ENCODE measurements at regions not wholly inside any gene's neighbourhood (a gene's known extent, or its start where the extent isn't known, plus 50 kb on each side); places are given as distances from the start of the nearest gene placed in this dataset.

DNA sequence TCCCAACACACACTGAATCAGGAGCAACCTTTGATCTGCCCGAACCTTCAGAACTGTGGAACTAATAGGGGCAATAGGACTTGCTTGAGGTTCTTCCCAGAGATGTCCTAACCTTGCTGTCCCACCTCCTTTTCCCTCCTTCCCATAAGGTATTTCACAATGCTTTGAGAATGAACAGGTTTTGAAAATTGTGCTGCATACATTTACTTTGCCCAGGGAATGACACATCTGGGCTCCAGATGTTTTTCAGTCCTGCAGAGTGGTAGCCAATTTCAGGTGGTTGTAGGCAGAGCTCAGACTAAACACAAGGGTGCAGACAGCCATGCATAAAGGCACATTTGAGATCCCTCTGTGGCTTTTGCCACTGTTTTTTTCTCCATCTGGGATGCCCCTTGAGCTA lies 206.7 kb upstream of the PWP1 start:
- no peak for DNase-seq

DNA sequence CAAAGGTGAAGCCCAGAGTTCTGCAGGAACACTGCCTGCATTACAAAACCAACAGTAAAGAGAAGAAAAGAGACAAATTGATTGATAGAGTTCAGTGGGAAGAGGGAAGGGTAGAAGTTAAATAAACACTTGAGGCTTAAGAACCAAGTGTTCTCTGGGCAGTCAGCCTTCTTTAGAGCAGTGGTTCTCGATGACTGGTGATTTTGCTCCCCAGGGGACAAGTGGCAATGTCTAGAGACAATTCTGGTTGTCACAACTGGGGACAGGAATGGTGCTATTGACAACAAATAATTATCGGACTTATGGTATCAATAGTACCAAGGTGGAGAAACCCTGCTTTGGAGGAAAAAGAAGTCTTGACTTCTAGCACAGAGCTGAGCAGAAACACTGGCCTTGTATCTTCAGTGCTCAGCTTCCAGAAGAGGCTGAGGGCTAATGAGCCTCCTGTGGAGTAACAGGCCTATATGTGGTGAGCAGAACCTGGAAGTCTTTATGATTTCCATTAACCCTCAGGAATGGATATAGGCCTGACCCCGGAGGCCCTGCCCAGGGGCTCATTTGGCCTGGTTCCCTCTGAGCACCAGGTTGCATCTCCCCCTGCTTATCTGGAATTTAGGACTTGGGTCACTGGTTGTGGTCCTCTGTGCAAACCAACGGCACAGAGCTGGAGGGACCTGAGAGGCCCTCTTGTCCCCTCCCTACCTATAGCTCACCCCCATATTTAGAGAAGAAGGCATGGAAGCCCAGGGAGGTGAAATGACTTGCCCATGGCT lies 204.6 kb upstream of the PWP1 start:
- no peak for DNase-seq

DNA sequence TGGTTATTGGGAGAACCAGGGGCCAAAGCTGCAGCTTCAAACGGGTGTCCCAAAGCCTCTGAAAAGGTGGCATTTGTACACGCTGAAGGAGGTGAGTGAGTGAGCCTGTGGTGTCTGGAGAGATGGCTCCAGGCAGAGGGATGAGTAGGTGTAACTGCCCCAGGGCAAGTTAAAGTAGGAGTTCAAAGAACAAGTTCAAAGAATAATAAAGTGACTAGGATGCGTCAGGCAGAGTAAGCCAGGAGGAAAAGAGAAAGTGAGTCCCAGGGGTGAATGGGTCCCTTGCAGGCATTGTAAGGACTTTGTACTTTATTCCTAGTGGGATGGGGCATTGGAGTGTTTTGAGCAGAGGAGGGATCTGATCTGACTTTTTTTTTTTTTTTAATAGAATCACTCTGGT lies 201.4 kb upstream of the PWP1 start:
- DNase-seq: no peak

DNA sequence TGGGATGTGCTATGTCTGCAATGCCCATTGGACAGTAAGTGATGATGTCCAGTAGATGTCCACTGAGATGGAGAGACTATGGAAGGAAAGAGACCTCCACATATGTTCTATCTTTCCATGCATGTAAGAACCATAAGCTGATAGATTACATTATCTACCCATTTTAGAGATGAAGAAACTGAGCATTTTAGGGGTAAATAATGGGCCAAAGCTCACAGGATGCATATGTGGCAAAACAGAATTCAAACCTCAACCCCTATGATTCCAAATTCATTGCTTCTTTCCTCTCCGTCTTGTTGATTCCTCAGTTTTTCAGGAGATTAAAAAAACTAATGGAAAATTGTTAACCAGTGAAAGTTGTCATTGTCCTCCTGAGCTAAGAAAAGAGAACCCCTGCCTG lies 200.7 kb upstream of the PWP1 start:
- no peak for DNase-seq

DNA sequence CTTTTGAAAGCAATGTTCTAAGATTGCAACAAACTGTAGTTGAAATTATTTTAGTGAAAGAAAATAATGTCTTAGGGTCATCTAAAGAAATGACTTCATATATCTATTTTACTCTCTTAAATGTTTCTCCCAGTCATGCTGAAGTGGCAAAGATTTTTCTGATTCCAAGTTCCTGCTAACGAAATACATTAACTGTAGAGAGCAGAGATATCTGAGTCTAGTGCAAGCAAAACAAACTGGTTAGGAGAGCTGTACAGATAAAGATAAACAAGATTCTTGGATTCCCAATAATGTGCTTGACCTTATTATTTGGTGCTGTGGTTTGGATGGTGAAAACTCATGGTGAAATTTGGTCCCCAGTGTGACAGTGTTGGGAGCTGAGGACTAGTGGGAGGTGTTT lies 199.9 kb upstream of the PWP1 start:
- no peak for DNase-seq

DNA sequence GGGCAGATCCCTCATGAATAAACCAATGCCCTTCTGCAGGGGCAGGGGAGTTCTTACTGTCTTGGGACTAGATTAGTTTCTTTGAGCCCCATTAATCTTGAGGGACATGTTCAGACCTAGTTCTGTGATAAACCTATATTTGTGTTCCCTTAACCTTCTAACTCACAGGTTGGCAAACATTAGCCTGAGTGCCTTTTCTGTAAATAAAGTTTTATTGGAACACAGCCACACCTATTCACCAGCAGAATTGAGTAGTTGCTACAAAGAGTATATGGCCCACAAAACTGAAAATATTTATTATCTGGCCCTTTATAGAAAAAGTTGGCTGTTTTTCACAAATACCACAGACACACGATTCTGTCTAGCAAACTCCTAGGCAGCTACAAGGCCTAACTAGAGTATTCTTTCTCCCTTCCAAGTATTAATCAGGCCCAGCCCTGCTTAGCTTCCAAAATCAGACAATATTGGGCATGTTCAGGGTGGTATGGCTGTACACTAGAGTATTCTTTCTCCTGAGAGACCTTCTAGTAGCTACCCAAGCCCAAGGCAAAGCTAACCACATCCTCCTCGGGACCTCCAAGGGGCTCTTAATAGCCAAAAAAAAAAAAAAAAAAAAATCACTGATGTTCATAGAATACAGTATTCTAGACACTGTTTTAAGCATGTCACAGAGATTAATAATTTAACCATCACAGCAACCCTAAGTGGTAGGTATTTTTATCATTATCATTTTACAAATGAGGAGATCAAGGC lies 199.3 kb upstream of the PWP1 start:
- DNase-seq: no peak

DNA sequence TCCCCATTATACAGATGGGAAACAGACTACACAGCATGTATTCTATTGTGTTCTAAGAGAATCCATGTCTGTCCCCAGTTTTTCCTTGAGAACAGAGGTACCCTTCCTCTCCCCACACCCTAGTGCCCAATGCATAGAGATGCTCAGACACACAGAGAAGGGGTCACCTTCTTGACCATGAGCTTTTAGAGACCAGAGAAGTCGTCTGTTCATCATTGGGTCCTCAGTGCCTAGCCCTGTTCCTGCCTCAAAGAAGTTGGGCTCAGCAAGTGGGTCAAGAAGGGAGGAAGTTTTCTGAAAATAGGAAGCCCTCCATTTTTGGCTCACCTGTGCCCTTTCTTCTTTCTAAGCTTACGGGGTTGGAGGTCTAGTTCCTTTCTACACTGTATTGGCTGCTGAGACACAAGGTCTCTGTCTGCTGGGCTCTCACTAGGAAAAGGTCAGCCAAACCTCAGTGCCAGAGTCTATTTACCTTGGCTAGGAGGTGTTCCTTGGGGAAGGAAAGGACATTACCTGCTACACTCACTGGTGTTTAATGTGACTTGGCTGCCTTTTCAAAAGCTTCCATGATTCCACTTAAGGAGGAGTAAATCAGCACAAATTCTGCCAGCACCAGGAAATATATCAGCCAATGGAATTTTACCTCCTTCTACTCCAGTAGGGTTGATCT lies 198.5 kb upstream of the PWP1 start:
- no peak for DNase-seq

DNA sequence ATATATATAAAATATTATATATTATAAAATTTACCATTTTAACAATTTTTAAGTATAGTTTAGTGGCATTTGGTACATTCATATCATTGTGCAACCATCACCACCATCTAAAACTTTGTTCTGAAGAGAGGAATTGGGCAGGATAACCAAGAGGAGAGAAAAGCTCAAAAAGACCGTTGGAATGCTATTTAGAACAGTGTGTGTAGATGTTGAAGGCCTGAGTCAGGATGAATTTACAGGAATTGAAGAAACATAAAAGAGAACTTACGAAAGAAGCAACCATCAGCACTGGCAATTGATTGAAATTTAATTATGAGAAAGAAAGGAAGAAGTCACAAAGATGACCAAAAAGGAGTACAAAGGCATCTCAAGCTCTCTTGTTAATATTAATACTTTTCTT lies 196.9 kb upstream of the PWP1 start:
- DNase-seq: no peak

DNA sequence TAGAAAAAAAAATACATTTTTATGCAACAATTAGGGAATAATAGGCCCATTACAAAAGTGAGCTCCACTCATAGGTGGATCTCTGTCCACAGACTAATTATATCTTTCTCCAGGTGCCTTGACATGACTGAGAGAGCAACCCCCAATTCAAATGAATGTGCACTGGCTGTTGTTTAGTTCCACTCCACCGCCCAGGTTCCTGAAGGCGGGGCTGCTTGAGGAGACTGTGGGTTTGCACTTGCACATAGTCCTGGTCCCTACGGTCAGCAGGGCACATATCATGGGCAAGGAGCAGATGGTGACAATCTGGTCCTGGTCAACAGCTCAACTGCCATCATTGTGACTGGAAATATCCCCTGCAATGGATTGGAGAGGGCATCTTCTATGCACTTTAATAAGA lies 195.6 kb upstream of the PWP1 start:
- DNase-seq: no peak

DNA sequence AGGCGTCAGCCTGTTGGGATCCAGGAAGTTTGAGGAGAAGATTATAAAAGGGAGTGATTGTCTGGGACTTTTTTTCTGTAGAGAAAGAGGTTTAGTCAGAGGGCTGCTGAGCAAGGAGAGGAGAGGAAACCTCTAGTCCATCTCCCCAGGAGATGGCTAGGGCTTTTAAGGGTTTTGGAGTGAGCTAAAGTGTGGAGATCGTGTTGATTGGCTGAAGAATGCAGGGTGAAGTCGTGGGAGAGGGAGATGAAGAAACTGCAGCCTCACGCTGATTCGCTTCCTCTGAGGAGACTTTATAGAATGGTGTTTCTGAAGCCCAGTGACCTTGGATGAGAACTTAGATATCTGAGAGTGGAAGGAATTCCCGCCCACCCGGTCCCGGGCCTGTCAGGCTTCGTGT lies 193.7 kb upstream of the PWP1 start:
- DNase-seq: no peak

DNA sequence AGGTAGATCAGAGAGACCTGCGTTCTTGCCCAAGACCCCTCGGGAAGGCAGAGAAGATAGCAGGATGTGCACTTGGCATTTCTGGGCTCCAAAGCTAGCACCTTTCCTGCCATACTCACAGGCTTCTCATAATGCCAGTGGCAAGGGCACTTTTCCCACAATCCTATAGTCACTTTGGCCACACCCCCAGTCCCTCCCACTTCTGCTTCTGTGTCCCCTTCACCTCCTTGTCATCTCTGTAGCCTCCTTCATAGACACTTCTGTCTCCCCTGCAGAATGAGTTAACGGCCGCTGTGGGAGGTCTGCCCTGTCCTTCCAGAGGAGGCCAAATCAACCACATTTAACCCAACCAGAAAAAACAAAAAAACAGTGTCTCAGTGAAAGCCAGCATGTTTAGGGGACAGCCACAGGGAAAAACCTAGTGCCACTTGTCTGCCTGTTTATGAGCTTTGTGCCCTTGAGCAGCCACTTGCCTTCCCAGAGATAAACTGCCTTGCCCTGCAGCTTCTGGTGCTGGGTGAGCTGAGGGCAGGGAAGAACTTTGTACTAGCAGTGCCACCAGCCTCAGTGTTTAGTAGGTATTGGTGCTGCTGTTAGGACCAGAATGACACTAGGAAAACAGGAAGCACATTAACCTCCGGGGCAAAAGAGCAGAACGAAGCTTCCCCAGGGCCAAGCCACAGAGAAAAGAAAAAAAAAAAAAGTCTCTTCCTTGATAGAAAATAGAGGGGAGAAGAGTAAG lies 193.0 kb upstream of the PWP1 start:
- DNase-seq: no peak

DNA sequence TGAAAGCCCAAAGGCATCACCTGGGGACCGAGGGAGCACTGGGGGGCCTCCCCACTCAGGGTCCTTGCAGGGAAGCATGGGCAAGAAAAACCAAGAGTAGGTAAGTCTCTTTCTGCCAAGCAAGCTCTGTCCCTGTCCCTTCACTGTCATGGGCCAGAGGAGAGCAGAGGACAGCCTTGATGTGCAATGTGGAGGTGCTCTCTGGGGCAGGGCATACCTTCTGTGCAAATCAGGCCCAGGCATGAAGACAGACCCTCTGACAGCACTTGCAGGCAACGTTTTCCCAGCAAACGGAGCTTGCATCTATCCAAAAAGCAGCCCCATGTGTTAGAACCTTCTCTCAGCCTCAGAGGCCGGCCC lies 192.5 kb upstream of the PWP1 start:
- no peak for DNase-seq

DNA sequence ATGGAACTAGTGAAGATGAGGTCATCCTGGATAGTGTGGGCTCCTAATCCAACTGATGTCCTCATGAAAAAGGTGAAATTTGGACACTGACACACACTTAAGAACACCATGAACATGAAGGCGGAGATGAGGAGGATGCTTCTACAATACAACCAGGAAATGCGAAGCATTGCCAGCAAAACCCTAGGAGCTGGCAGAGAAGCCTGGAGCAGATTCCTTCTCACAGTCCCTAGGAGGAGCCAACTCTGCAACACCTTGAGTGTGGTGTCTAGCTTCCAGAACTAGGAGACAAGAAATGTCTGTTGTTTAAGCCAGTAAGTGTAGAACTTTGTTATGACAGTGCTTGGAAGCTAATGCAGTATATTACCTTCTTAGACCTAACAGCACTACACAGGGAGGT lies 191.9 kb upstream of the PWP1 start:
- no peak for DNase-seq

DNA sequence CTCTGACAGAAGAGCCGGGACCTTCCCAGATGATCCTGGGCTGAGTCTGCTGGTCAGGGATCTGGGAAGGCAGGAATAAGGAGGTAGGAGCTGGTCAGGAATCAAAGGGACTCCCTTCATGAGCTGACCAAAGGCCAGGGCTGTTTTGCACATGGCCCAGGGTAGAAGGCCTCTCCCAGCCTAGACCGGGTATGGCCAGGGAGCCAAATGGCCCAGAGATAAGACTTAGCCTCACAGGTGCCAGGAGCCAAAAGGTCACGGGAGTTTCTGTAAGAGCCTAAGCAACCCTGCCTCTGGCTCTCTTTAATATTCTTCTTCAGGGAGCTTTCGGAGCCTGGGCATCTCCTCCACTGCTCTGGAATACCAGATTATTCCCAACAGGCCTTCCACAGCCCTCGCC lies 191.3 kb upstream of the PWP1 start:
- DNase-seq: no peak

DNA sequence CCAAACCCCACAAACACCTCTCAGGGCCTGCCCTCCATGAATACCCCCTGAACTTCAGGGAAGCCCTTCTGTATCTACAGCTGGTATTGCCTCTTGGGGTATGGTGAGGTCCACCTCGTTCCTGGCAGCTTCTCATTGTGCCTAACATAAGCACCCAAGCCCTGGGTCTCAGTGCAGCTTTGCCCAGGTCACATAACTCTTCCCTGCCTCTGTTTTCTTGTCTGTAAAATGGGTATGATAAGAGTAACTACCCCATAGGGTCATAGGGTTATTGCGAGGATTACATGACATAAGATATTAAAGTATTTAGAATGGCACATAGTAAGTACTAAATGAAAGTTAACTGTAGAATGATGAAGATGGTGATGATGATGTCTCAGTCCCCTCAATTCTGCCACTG lies 190.0 kb upstream of the PWP1 start:
- no peak for DNase-seq

DNA sequence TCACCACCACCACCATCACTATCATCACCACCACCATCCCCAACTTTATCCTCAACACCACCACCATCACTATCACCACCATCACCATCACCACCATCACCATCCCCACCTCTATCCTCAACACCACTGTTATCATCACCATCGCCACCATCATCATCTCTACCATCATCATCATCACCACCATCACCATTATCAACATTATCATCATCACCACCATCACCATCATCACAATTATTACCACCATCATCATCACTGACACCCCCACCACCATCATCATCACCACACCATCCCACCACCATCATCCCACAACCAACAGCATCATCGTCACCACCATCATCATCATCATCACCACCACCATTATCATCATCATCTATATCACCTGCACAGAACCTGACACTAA lies 188.4 kb upstream of the PWP1 start:
- DNase-seq: no peak

DNA sequence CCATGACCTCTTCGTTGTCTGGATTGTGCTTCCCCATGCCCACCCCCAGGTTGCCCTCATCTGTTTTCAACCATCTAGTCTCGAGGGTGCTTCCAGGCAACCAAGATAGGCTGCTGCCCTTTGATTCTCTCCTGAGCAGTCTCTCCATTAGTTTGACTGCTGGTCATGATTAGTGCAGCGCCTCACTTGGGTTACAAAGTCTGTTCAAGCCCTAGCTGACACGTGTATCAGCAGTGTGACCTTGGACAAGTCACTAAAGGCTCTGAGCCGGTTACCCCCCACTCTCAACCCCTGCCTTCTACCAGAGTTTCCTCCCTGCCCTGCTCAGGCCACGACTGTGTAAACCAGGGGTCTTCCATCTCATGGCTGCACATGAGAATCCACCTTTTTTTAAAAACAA lies 185.3 kb upstream of the PWP1 start:
- no peak for DNase-seq

DNA sequence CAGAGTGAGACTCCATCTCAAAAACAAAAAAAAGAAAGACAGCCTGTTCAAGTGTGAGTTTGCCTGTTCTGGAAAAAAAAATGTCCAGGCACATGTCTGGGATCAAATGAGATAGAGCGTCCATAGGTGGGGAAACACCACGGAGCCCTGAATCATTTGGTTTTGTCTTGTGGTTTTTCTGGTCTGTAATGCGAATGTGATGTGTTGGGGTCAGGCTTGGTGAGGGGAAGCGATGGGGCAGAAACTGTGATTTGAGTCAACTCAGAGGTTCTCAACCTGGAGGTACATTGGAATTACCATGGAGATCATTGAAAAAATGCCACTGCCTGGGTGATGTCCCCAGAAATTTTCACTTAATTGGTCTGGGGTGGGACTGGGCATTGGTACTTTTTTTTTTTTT lies 183.9 kb upstream of the PWP1 start:
- DNase-seq: no peak

DNA sequence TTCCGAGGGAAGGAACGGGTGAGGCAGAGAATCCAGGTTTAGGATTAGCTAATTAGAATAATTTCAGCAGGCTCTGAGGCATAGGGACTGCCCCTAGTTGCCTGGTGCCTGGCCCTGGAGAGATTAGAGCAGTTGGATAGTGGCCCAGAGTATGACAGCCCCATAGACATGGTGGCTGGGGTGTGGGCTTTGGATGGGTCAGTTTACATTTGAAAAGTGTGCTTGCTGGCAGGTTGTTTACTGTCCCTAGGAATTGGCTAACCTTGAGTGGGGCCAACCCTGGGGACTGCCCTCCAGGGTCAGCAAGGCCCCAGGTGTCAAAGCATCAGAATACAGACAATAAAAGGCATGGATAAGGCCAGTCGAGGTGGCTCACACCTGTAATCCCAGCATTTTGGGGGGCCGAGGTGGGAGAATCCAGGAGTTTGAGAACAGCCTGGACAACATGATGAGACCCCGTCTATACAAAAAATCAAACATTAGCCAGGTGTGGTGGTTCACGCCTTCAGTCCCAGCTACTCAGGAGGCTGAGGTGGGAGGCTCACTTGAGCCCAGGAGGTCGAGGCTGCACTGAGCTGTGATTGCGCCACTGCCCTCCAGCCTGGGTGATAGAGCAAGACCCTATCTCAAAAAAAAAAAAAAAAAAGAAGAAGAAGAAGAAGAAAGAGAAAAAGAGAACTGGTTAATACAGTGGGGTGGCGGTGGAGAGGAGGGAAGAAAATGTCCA lies 182.3 kb upstream of the PWP1 start:
- DNase-seq: no peak

DNA sequence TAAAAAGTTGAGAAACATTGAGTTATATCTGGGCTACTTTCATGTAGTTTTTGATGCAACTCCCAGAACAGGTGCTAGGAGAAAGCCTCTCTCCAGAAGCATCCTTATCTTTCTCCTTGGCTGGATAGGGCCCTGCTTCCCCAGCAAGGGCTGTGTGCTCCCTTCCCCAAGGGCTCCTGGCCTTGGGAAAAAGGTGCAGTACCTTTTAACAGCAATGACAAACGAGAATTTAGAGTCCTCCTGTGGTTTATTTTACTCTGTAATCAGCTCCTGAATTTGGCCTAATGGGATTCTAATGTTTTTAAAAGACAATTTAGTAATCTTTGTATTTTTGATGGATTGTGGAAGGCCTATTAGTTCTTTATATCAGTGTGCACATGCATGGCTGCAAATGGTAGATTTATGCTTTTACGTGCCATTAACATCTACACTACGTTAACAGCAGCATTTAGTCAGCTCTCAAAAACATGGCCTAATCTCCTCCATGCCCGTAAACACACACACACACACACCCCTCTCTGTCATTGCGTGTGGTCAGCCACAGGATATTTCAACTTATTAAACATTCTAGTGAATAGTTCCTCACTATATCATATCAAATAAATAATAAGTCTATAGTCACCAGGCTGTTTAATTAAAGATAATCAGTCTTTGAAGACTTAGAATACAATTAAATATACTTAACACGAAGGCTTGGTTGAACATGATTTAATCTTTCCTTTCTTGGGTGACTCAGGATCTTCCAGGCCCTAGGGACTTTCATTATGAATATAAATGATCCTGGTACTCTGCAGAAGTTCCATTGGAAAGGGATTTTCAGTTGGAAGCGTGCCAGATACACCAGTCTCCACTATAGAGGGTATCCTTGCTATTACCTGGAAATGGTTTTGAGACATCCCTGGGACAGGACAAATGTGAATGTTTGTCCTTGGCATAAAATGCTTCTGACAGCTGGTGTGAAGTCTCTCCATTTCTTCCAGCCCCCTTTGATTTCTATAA lies 181.4 kb upstream of the PWP1 start:
- no peak for DNase-seq

DNA sequence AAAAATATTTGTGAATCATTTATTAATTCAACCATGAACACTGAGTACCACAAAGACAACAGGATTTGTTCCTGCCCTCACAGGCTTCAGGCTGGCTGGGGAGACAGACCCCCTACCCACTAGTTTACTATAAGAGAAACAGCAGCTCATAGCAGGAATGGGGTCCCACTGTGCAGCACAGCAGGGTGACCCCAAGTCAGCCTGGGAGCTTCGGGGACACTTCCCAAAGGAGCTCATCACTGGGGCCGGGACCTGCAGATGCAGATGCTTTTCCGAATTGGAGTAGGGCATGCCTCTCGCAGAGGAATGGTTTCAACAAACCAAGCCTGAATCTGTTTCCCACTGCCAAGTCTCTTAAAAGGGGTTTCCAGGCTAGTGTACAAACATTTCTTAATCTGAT lies 176.2 kb upstream of the PWP1 start:
- DNase-seq: no peak

DNA sequence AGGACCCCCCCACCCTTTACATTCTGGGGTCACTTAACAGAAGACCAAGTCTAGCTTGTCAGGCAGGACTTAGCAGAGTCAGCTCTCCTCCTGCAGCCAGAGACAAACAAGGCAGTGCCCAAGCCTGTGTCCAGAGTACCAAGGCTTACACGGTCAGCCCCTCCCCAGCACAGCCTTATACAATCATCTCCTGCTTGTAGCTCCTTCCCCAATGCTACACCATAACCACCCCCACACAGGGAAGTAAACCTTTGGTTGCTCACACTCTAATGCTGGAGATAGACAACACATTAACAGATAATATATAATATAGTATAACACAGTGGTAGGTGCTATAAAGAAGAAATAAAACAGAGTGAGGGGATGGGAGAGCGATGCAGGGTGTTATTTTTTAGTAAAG lies 175.4 kb upstream of the PWP1 start:
- no peak for DNase-seq
